SK-N-MC (cell line): ENCODE measurements at regions not wholly inside any gene's neighbourhood (a gene's known extent, or its start where the extent isn't known, plus 50 kb on each side); places are given as distances from the start of the nearest gene placed in this dataset.

Experiments
- EZH2 ChIP-seq: fragments of 200-600 bp; sonication (generic); IDR thresholded peaks from one replicate; pipeline ENCODE4 v1.6.1; 2017; ENCODE audit warnings: antibody characterized with exemption
- POLR2AphosphoS5 ChIP-seq: IDR thresholded peaks from 2 replicates; pipeline ENCODE4 v1.6.1; 2012; ENCODE audit warnings: mild to moderate bottlenecking, low read depth, low read length, borderline replicate concordance

DNA sequence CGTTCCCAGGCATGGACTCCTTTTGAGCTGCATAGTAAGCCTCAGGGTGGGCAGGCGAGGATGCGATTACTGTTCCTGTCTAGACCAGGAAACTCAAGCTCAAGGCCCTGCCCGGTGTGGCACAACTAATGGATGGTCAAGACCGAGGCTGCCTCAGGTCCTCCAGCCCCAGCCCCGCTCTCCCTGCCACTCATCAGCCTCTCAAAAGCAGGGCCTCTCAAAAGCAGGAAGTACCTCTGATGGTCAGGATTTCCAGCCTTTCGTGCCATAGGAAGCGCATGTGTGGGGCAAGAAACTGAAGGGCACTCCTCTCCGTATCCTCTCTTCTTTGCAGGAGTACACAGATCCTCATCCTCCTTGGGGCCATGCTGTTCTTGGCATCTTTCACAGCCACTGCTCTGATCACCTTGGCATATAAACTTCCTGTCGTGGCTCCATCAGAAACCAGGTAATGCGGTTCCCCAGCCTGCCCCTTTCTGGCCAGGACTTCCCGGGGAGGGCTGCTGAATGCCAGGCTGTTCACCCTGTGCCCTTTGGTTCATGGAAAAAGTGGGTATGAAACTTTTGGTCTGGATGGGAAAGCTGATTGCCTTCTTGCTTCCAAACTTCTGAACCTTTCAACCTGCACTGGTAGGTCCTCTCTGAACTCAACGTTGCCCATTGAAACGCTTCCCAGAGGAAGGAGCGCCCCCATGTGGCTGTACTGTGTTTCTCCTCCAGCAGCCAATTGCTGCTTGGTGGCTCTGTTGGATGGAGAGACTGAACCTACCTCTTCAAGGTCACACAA, 82.8 kb upstream of the SEC11C start:
- TF ChIP-seq POLR2AphosphoS5: no peak
- TF ChIP-seq EZH2: no peak
